ENCODE measurements at regions not wholly inside any gene's neighbourhood (a gene's known extent, or its start where the extent isn't known, plus 50 kb on each side); places are given as distances from the start of the nearest gene placed in this dataset.

DNA sequence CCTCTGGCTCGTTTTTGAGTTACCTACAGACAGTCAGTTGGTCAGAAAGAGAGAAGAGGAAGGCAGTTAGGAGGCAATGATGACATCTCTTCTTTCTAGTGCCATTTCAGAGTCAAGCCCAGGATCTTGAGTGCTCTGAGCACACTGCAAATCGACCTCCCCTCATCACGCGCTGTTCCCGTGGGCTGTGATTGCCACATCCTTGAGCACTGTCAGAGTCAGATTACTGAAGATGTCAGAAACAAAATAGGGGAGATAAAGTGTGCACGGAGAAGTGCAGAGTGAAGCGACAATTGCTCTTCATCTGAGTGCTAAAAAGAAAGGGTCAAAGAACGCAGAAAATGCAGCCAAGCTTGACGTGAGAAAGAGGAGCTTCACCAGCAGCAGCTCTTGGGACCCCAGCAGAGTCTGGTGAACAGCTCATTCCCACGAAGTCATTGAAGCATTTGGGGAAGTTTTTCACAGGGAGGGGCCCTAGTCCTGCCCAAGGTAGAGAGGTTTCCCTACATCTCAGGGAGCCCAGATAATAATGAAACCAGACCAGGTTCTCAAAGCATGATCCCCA lies 661.7 kb upstream of the AUTS2 start:
- DNase-seq (ENCODE audit: extremely low spot score), result no peak
- ChIA-PET CTCF (interaction anchor here (2.3 kb wide), 1 partner anchor 15 kb away, joined by 6 read pairs; no protein-coding TSS in a partner anchor), POLR2A (interaction anchor here (0.6 kb wide), 1 partner anchor 69 kb away, joined by 3 read pairs; no protein-coding TSS in a partner anchor)
- TF ChIP-seq, protein P1, sequence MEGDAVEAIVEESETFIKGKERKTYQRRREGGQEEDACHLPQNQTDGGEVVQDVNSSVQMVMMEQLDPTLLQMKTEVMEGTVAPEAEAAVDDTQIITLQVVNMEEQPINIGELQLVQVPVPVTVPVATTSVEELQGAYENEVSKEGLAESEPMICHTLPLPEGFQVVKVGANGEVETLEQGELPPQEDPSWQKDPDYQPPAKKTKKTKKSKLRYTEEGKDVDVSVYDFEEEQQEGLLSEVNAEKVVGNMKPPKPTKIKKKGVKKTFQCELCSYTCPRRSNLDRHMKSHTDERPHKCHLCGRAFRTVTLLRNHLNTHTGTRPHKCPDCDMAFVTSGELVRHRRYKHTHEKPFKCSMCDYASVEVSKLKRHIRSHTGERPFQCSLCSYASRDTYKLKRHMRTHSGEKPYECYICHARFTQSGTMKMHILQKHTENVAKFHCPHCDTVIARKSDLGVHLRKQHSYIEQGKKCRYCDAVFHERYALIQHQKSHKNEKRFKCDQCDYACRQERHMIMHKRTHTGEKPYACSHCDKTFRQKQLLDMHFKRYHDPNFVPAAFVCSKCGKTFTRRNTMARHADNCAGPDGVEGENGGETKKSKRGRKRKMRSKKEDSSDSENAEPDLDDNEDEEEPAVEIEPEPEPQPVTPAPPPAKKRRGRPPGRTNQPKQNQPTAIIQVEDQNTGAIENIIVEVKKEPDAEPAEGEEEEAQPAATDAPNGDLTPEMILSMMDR (IDR thresholded peaks at IDR 0.05; ENCODE audit: control extremely low read depth, extremely low read depth, low read depth, missing control alignments), result no peak

DNA sequence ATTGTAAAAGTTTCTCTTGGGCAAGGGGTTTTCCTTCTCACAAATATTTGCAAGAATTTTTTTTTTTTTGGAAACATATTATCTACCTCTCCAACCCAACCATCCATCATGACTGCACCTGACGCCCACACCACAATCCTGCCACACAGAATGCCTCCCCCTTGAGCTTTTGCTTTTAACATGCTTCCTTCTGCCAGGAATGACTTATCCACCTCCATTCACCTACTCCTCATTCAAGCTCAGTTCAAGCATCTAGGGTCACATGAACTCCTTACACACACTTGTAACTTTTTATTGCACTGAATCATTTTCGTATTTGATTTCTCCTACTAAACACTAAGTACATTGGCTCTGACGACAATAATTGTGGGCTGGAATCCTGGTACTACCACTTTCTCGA lies 660.1 kb upstream of the AUTS2 start:
- POLR2A ChIA-PET, result no interaction called here
- CTCF ChIA-PET, result no interaction called here
- no peak for DNase-seq (ENCODE audit: extremely low spot score)
- TF ChIP-seq, protein P1 (IDR thresholded peaks at IDR 0.05; ENCODE audit: control extremely low read depth, extremely low read depth, low read depth, missing control alignments), result no peak

DNA sequence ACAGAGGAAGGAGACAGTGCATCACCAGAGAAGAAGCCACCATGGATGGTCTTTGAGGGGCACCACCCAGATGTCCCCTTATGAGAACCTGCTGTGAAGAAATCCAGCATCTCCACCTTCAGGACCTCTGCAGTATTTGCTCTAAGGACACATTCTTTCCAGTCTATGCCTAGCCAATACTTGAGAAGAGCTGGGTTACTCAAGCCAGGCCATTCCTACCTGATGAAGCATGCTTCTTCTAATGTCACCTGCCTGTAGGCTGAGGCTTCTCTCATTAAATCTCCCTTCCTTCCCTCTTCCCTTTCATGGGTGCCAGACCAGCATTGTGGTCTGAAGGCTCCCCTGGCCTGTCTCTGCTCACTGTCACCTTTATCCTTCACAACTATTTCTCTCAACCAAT lies 654.5 kb upstream of the AUTS2 start:
- DNase-seq (ENCODE audit: extremely low spot score), result no peak
- ChIA-PET POLR2A (no interaction called here), CTCF (no interaction called here)
- TF ChIP-seq, protein P1 (IDR thresholded peaks at IDR 0.05; ENCODE audit: control extremely low read depth, extremely low read depth, low read depth, missing control alignments), result no peak

DNA sequence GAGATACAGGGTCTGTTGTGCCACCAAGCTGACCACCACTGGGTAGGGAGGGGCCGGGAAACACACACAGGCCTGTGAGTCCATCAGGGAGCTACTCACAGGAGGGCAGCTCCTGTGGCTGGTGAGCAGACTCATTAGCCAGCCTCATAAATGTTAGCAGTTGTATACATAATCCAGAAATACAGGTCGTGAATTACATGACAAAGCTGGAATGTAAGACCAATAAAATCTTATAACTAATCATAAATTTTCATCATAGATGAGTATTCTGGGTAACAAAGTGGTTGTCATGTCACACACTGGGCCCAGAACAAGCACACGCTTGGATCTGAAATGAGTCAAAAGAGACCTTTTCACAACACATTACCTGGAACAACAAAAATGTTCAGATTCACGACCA lies 642.6 kb upstream of the AUTS2 start:
- ChIA-PET POLR2A (no interaction called here), CTCF (no interaction called here)
- no peak for DNase-seq (ENCODE audit: extremely low spot score)
- TF ChIP-seq, protein P1 (IDR thresholded peaks at IDR 0.05; ENCODE audit: control extremely low read depth, extremely low read depth, low read depth, missing control alignments), result no peak

DNA sequence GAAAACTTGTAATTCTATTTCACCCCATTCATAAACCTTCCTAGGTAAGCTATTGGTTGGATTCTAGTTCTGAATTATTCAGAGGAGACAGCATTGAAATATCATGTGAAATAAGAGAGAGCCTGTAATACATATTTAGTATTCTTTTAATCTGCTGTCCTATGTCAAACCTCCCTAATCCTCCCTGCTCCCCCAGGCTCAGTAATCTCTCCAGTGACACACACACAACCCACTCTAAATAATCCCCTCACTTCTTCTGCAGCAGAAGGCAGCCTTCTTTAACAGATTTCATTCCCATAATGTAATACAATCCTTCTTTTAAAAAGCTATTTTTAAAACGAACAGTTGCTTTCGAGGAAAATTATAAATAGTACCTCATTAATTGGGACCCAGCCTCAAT lies 639.7 kb upstream of the AUTS2 start:
- POLR2A ChIA-PET, result no interaction called here
- CTCF ChIA-PET, result no interaction called here
- DNase-seq (ENCODE audit: extremely low spot score), result no peak
- TF ChIP-seq, protein P1 (IDR thresholded peaks at IDR 0.05; ENCODE audit: control extremely low read depth, extremely low read depth, low read depth, missing control alignments), result no peak

DNA sequence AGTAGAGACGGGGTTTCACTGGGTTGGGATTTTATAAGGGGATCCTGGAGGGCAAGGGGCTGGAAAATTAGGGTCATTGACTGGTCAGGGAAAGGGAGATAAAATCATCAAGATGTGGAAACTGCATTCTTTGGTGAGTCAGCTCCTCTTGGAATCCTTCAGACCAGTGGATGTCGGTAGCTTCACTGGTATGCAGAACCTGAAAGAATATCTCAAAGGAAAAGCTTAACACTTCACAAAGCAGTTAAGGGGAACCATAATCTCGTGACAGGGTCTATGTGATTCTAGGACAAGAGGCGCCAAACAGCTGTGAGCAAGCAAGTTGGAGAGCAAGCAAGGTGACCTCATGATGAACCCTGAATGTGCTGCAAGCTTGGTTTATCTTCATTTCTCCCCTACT lies 634.7 kb upstream of the AUTS2 start:
- ChIA-PET CTCF (no interaction called here), POLR2A (no interaction called here)
- no peak for DNase-seq (ENCODE audit: extremely low spot score)
- TF ChIP-seq, protein P1 (IDR thresholded peaks at IDR 0.05; ENCODE audit: control extremely low read depth, extremely low read depth, low read depth, missing control alignments), result no peak

DNA sequence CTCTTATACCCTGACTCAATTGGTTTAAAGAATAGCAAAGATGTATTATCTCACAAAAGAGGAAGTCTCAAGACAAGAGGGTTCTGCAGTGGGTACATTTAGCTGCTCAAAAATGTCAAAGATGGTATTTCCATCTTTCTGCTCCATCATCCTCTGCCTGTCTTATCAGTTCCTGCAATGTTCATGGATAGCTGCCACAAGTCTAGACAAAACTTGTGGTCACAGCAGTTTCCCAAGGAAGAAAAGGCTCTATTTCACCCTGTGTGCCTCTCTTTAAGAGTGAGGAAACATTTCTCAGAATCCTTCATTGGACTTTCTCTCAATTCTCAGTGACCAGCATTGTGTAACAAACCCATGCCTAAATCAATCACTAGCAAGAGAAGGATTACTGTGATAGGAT lies 634.2 kb upstream of the AUTS2 start:
- ChIA-PET CTCF (no interaction called here), POLR2A (no interaction called here)
- no peak for DNase-seq (ENCODE audit: extremely low spot score)

More for the DNA sequence above, 634.2 kb upstream of the AUTS2 start:
- TF ChIP-seq, protein P1 (IDR thresholded peaks at IDR 0.05; ENCODE audit: control extremely low read depth, extremely low read depth, low read depth, missing control alignments), result no peak
